HEK293 (cell line): ENCODE measurements at regions not wholly inside any gene's neighbourhood (a gene's known extent, or its start where the extent isn't known, plus 50 kb on each side); places are given as distances from the start of the nearest gene placed in this dataset.

ENCODE experiments used
- CTCF ChIA-PET: fragments of 350-600 bp; formaldehyde crosslinking; extraction: SDS; loops from one replicate; lab custom pipeline; 2021; ENCODE audit warnings: antibody characterized with exemption; lab: Yijun Ruan, JAX
- POLR2A ChIA-PET: fragments of 300-600 bp; formaldehyde crosslinking; extraction: SDS; loops from one replicate; lab custom pipeline; 2020; ENCODE audit warnings: antibody characterized with exemption, inconsistent platforms; lab: Yijun Ruan, JAX
- H3K27ac ChIP-seq: fragments of 200-500 bp; sonication (Bioruptor generic); 2 replicates; pipeline ENCODE4 v1.5.1; 2014; ENCODE audit warnings: low read depth, low read length, control low read depth, inconsistent platforms; ENCODE audit errors: extremely low read depth
- H3K36me3 ChIP-seq, 2 experiments: fragments of 200-500 bp in 1 of 2; sonication (Bioruptor generic) in 1 of 2; 1 replicate in 1 of 2; 2 replicates in 1 of 2; pipeline ENCODE4 v1.5.1; 2014 to 2017; ENCODE audit warnings: inconsistent platforms in 2 of 2, low read length in 2 of 2; ENCODE audit not compliant: control insufficient read depth in 2 of 2, insufficient read depth in 1 of 2
- H3K4me1 ChIP-seq: fragments of 200-500 bp; sonication (Bioruptor generic); 2 replicates; pipeline ENCODE4 v1.5.1; 2014; ENCODE audit warnings: mild to moderate bottlenecking, low read length, inconsistent platforms; ENCODE audit not compliant: control insufficient read depth, insufficient read depth
- H3K4me3 ChIP-seq: 2 replicates; pipeline ENCODE4 v1.5.1; 2011; ENCODE audit warnings: low read depth, mild to moderate bottlenecking, control low read depth, low read length, moderate library complexity
- H3K9me3 ChIP-seq: fragments of 200-500 bp; sonication (Bioruptor generic); 2 replicates; pipeline ENCODE4 v1.5.1; 2014; ENCODE audit warnings: low read depth, low read length, inconsistent platforms; ENCODE audit not compliant: control insufficient read depth, insufficient read depth
- KLF7 ChIP-seq: fragments of 450-650 bp; formaldehyde crosslinking; IDR thresholded peaks from 2 replicates; pipeline ENCODE4 v1.5.1; 2016; ENCODE audit warnings: missing biosample characterization, missing genetic modification characterization, borderline replicate concordance
- MZF1 ChIP-seq: fragments of 450-650 bp; formaldehyde crosslinking; IDR thresholded peaks from 2 replicates; pipeline ENCODE4 v1.5.1; 2017; ENCODE audit warnings: missing biosample characterization, missing genetic modification characterization, borderline replicate concordance
- SALL2 ChIP-seq: fragments of 450-650 bp; formaldehyde crosslinking; IDR thresholded peaks from 2 replicates; pipeline ENCODE4 v1.5.0; 2017; ENCODE audit warnings: missing biosample characterization, mild to moderate bottlenecking, missing genetic modification characterization, borderline replicate concordance
- ZBTB48 ChIP-seq: fragments of 450-650 bp; formaldehyde crosslinking; IDR thresholded peaks from 2 replicates; pipeline ENCODE4 v1.5.1; 2016; ENCODE audit warnings: missing biosample characterization, missing genetic modification characterization
- ZIC2 ChIP-seq: fragments of 450-650 bp; formaldehyde crosslinking; IDR thresholded peaks from 2 replicates; pipeline ENCODE4 v1.5.1; 2016; ENCODE audit warnings: missing biosample characterization, missing genetic modification characterization
- ZNF112 ChIP-seq: fragments of 450-650 bp; formaldehyde crosslinking; IDR thresholded peaks from 2 replicates; pipeline ENCODE4 v1.5.0; 2017; ENCODE audit warnings: missing biosample characterization, missing genetic modification characterization
- ZNF211 ChIP-seq: fragments of 450-650 bp; formaldehyde crosslinking; IDR thresholded peaks from 2 replicates; pipeline ENCODE4 v1.5.1; 2016; ENCODE audit warnings: low read depth, missing biosample characterization, missing genetic modification characterization
- ZNF366 ChIP-seq: fragments of 450-650 bp; formaldehyde crosslinking; conservative IDR thresholded peaks from 2 replicates; pipeline ENCODE4 v1.5.1; 2016; ENCODE audit warnings: missing biosample characterization, missing genetic modification characterization
- ZNF514 ChIP-seq: fragments of 450-650 bp; formaldehyde crosslinking; IDR thresholded peaks from 2 replicates; pipeline ENCODE4 v1.5.1; 2016; ENCODE audit warnings: missing biosample characterization, missing genetic modification characterization
- ZNF785 ChIP-seq: fragments of 450-650 bp; formaldehyde crosslinking; IDR thresholded peaks from 2 replicates; pipeline ENCODE4 v1.5.1; 2016; ENCODE audit warnings: missing biosample characterization, missing genetic modification characterization
- ZNF791 ChIP-seq: fragments of 450-650 bp; formaldehyde crosslinking; IDR thresholded peaks from 2 replicates; pipeline ENCODE4 v1.5.1; 2016; ENCODE audit warnings: missing biosample characterization, missing genetic modification characterization
- ZNF830 ChIP-seq: fragments of 450-650 bp; IDR thresholded peaks from 2 replicates; pipeline ENCODE4 v1.5.0; 2018; ENCODE audit warnings: missing biosample characterization, missing genetic modification characterization, low read depth, mild to moderate bottlenecking, moderate library complexity
- ZNF843 ChIP-seq: fragments of 450-650 bp; formaldehyde crosslinking; IDR thresholded peaks from 2 replicates; pipeline ENCODE4 v1.5.1; 2016; ENCODE audit warnings: missing biosample characterization, missing genetic modification characterization
- ZSCAN16 ChIP-seq: fragments of 450-650 bp; formaldehyde crosslinking; IDR thresholded peaks from 2 replicates; pipeline ENCODE4 v1.5.1; 2016; ENCODE audit warnings: missing biosample characterization, missing genetic modification characterization
- ZXDB ChIP-seq: fragments of 450-650 bp; formaldehyde crosslinking; IDR thresholded peaks from 2 replicates; pipeline ENCODE4 v1.5.1; 2016; ENCODE audit warnings: missing biosample characterization, missing genetic modification characterization
- TF ChIP-seq, protein P1 (sequence below): fragments of 450-650 bp; formaldehyde crosslinking; IDR thresholded peaks from 2 replicates; pipeline ENCODE4; 2016; ENCODE audit warnings: missing biosample characterization, missing genetic modification characterization
- TF ChIP-seq, protein P2 (sequence below): fragments of 450-650 bp; formaldehyde crosslinking; optimal IDR thresholded peaks from 2 replicates; pipeline ENCODE3; 2016; ENCODE audit warnings: missing biosample characterization, mild to moderate bottlenecking, missing genetic modification characterization
- TF ChIP-seq, protein P3 (sequence below): IDR thresholded peaks from 2 replicates; pipeline ENCODE4 v1.6.1; 2011; ENCODE audit warnings: mild to moderate bottlenecking, low read depth, low read length, borderline replicate concordance

DNA sequence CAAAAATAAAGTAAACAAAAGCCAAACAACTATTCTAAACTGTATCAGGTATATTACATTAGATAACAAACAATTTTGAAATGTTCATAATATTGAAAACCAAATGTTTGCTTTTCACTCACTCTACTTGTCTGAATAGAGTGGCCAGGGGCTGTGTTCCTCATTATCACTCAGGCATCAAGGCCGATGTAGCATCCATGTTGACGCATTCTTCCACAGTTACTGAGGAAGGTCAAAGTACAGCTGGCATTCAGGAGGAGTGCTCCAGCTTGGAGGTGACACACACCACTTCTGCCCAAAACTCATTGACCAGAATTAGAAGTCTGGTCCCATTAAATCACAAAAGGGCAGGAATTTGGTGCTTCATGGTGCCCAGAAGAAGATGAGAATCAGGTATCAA, 137.6 kb upstream of the MANEA start:
- Histone ChIP-seq H3K4me1 (no peaks in the 10 kb centered on the region), H3K4me3 (no peak overlapping the region), H3K9me3 (no peaks in the 10 kb centered on the region), H3K27ac (no peak overlapping the region), H3K36me3 (no peaks in the 10 kb centered on the region)
- TF ChIP-seq, protein P1, sequence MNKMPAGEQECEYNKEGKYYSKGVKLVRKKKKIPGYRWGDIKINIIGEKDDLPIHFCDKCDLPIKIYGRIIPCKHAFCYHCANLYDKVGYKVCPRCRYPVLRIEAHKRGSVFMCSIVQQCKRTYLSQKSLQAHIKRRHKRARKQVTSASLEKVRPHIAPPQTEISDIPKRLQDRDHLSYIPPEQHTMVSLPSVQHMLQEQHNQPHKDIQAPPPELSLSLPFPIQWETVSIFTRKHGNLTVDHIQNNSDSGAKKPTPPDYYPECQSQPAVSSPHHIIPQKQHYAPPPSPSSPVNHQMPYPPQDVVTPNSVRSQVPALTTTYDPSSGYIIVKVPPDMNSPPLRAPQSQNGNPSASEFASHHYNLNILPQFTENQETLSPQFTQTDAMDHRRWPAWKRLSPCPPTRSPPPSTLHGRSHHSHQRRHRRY (tag by site-specific recombination), result no peak
- TF ChIP-seq ZNF366, result no peak
- TF ChIP-seq, protein P2, sequence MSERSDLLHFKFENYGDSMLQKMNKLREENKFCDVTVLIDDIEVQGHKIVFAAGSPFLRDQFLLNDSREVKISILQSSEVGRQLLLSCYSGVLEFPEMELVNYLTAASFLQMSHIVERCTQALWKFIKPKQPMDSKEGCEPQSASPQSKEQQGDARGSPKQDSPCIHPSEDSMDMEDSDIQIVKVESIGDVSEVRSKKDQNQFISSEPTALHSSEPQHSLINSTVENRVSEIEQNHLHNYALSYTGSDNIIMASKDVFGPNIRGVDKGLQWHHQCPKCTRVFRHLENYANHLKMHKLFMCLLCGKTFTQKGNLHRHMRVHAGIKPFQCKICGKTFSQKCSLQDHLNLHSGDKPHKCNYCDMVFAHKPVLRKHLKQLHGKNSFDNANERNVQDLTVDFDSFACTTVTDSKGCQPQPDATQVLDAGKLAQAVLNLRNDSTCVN (tag by site-specific recombination), result no peak
- TF ChIP-seq ZIC2 (tag by site-specific recombination), result no peak
- TF ChIP-seq ZBTB48 (tag by site-specific recombination), result no peak
- TF ChIP-seq ZXDB, result no peak
- no peak for TF ChIP-seq ZNF791 (tag by site-specific recombination)
- TF ChIP-seq ZNF211 (tag by site-specific recombination), result no peak
- no peak for TF ChIP-seq ZNF514
- no peak for TF ChIP-seq ZNF830 (tag by site-specific recombination)
- no peak for TF ChIP-seq KLF7 (tag by site-specific recombination)
- TF ChIP-seq ZNF843 (tag by site-specific recombination), result no peak
- ChIA-PET CTCF (no interaction called here), POLR2A (no interaction called here)

DNA sequence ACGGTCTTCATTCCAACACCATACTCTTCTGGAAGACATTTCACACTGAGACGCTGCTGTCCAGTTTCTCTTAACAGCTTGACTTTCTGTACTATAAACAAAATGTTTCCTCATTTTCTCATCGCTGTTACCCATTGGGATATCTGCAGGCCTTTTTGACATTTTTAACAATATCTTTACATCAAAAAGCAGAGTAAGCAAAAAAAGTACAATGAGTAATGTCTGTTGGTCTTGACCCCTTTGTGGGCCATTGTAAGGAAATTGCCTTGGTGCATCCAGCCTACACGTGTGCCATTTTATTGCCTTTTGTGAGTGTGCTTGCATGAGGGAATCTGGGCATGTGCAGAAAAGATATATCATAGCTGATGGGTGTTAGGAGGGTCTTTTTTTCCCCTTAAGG, 129.1 kb upstream of the MANEA start:
- CTCF ChIA-PET, result no interaction called here
- POLR2A ChIA-PET, result no interaction called here
- Histone ChIP-seq H3K27ac (no peak overlapping the region), H3K9me3 (no peaks in the 10 kb centered on the region), H3K4me3 (no peak overlapping the region), H3K4me1 (no peaks in the 10 kb centered on the region), H3K36me3 (no peaks in the 10 kb centered on the region)
- TF ChIP-seq ZSCAN16 (tag by site-specific recombination), result no peak
- TF ChIP-seq ZNF112 (tag by site-specific recombination), result no peak

DNA sequence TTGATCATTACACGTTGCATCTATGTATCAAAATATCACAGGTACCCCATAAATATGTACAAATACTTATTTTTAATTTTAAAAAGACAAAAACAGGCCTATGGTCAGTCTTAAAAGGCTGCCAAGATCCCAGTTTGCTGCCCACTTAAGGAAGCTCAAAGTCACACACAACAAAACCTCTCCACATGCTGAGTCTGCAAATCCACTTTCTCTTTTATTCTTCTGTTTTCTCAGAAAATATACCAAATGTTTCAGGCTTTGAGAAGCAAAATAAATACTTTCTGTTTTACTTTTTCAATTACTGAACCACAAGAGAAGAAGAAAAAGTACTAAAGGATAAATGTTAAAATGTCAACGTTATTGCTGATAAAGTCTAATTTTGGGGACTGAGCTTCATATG, 107.8 kb upstream of the MANEA start:
- H3K27ac ChIP-seq, result no peak overlapping the region
- no peaks in the 10 kb centered on the region for H3K9me3 ChIP-seq
- no peaks in the 10 kb centered on the region for H3K36me3 ChIP-seq
- TF ChIP-seq, protein P3, sequence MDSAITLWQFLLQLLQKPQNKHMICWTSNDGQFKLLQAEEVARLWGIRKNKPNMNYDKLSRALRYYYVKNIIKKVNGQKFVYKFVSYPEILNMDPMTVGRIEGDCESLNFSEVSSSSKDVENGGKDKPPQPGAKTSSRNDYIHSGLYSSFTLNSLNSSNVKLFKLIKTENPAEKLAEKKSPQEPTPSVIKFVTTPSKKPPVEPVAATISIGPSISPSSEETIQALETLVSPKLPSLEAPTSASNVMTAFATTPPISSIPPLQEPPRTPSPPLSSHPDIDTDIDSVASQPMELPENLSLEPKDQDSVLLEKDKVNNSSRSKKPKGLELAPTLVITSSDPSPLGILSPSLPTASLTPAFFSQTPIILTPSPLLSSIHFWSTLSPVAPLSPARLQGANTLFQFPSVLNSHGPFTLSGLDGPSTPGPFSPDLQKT, result no peak
- no peak for TF ChIP-seq ZNF785 (tag by site-specific recombination)
- TF ChIP-seq SALL2 (tag by site-specific recombination), result no peak
- TF ChIP-seq MZF1 (tag by site-specific recombination), result no peak
- no peak for TF ChIP-seq ZNF112 (tag by site-specific recombination)
- H3K4me1 ChIP-seq, result no peaks in the 10 kb centered on the region
- no peak overlapping the region for H3K4me3 ChIP-seq
- ChIA-PET POLR2A (no interaction called here), CTCF (no interaction called here)
